ENCODE measurements at regions not wholly inside any gene's neighbourhood (a gene's known extent, or its start where the extent isn't known, plus 50 kb on each side); places are given as distances from the start of the nearest gene placed in this dataset.

DNA sequence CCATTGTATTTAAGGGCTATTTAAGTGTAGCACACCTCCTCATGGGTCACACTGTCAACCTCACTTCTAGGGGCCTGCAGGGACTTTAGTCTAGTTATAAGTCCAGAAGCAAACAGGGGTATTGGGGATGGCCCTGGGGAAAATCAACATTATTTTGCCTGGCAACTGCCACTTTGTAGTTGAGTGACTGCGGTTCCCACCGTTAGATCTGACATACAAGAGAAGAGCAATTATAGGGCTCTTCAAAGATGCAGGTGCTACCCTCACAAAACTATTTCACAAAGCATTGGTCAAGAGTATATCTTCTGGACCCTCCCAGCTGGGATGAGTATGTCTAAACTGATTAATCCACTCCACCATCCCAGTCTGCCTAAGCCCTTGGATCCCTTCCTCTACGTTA, 133.0 kb upstream of the PCBD1 start:
- no peak for ATAC-seq
- no peaks in the 10 kb centered on the region for H3K27me3 ChIP-seq (ENCODE audit: control insufficient read depth, insufficient read depth, low read length)
- peaks cover 3% of the 10 kb centered on the region for H3K9me3 ChIP-seq (ENCODE audit: control insufficient read depth, insufficient read depth, low read length)
- peaks cover 6 to 14% of the 10 kb centered on the region in 2 donors for H3K27me3 Mint-ChIP-seq (ENCODE audit: low read depth in 2 of 2)
- H3K36me3 Mint-ChIP-seq, result no peaks in the 10 kb centered on the region
- intact Hi-C loops (cut with micrococcal nuclease), result no loop called here
- no peak overlapping the region for H3K27ac Mint-ChIP-seq
- no peak overlapping the region for H3K27ac ChIP-seq (ENCODE audit: low read length)
- H3K4me1 Mint-ChIP-seq, result no peaks in the 10 kb centered on the region
- H3K36me3 ChIP-seq (ENCODE audit: control insufficient read depth, insufficient read depth, low read length), result no peaks in the 10 kb centered on the region
- no peaks in the 10 kb centered on the region for H3K4me1 ChIP-seq (ENCODE audit: control insufficient read depth, insufficient read depth, low read length)
- no peak overlapping the region for H3K4me3 ChIP-seq (ENCODE audit: low read length)
- TF ChIP-seq, protein P1, sequence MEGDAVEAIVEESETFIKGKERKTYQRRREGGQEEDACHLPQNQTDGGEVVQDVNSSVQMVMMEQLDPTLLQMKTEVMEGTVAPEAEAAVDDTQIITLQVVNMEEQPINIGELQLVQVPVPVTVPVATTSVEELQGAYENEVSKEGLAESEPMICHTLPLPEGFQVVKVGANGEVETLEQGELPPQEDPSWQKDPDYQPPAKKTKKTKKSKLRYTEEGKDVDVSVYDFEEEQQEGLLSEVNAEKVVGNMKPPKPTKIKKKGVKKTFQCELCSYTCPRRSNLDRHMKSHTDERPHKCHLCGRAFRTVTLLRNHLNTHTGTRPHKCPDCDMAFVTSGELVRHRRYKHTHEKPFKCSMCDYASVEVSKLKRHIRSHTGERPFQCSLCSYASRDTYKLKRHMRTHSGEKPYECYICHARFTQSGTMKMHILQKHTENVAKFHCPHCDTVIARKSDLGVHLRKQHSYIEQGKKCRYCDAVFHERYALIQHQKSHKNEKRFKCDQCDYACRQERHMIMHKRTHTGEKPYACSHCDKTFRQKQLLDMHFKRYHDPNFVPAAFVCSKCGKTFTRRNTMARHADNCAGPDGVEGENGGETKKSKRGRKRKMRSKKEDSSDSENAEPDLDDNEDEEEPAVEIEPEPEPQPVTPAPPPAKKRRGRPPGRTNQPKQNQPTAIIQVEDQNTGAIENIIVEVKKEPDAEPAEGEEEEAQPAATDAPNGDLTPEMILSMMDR (IDR thresholded peaks at IDR 0.05), result no peak
- 92% methylated on average over 3 of the region's 3 CpGs for WGBS (ENCODE audit: insufficient coverage)
- no peak overlapping the region for H3K4me3 Mint-ChIP-seq
- DNase-seq, result no peak
- peaks cover 0 to 2% of the 10 kb centered on the region in 2 donors for H3K9me3 Mint-ChIP-seq

DNA sequence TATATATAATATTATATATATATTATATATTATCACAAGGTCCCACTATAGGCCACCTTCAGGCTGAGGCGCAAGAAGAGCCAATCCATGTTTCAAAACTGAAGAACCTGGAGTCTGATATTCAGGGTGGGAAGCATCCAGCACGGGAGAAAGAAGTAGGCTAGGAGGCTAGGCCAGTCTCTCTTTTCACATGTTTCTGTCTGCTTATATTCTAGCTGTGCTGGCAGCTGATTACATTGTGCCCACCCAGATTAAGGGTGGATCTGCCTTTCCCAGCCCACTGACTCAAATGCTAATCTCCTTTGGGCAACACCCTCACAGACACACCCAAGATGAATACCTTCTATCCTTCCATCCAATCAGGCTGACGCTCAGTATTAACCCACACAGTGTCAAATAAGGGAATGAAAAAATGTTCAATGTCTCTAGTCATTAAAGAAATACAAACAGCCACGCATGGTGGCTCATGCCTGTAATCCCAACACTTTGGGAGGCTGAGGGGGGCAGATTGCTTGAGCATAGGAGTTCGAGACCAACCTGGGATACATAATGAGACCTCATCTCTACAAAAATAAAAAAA, 135.4 kb upstream of the PCBD1 start:
- H3K27me3 Mint-ChIP-seq (ENCODE audit: low read depth in 2 of 2), result peaks cover 10 to 21% of the 10 kb centered on the region in 2 donors
- H3K36me3 ChIP-seq (ENCODE audit: control insufficient read depth, insufficient read depth, low read length), result no peaks in the 10 kb centered on the region
- TF ChIP-seq, protein P1 (IDR thresholded peaks at IDR 0.05), result no peak
- peaks cover 0 to 2% of the 10 kb centered on the region in 2 donors for H3K9me3 Mint-ChIP-seq
- no peak overlapping the region for H3K27ac ChIP-seq (ENCODE audit: low read length)
- DNase-seq (no peak), ATAC-seq (no peak)
- no peak overlapping the region for H3K4me3 ChIP-seq (ENCODE audit: low read length)
- no peak overlapping the region for H3K27ac Mint-ChIP-seq
- peaks cover 3% of the 10 kb centered on the region for H3K9me3 ChIP-seq (ENCODE audit: control insufficient read depth, insufficient read depth, low read length)
- H3K4me1 ChIP-seq (ENCODE audit: control insufficient read depth, insufficient read depth, low read length), result no peaks in the 10 kb centered on the region
- no peaks in the 10 kb centered on the region for H3K27me3 ChIP-seq (ENCODE audit: control insufficient read depth, insufficient read depth, low read length)
- no peaks in the 10 kb centered on the region for H3K4me1 Mint-ChIP-seq
- H3K4me3 Mint-ChIP-seq, result no peak overlapping the region
- H3K36me3 Mint-ChIP-seq, result no peaks in the 10 kb centered on the region
- 88% methylated on average over 5 of the region's 5 CpGs for WGBS (ENCODE audit: insufficient coverage)
- intact Hi-C loops (cut with micrococcal nuclease), result no loop called here

DNA sequence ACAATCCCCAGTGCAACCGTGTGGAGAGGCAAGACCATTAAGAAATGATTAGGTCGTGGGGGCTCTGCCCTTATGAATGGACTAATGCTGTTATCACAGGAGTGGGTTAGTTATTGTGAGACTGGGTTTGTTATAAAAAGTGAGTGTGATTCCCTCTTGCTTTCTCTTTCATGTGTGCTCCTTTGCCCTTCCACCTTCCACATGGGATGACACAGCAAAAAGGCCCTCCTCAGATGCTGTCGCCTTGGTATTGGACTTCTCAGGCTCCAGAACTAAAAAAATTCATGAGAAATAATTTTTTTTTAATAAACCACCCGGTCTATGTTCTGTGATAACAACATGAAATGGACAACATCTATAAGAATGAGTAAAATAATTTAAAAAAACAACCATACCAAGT, 136.1 kb upstream of the PCBD1 start:
- ATAC-seq (no peak), DNase-seq (no peak)
- Mint-ChIP-seq H3K4me1 (no peaks in the 10 kb centered on the region), H3K27me3 (ENCODE audit: low read depth in 2 of 2) (peaks cover 8 to 21% of the 10 kb centered on the region in 2 donors), H3K9me3 (peaks cover 0 to 2% of the 10 kb centered on the region in 2 donors), H3K4me3 (no peak overlapping the region), H3K27ac (no peak overlapping the region), H3K36me3 (no peaks in the 10 kb centered on the region)
- Histone ChIP-seq H3K9me3 (ENCODE audit: control insufficient read depth, insufficient read depth, low read length) (peaks cover 3% of the 10 kb centered on the region), H3K4me3 (ENCODE audit: low read length) (no peak overlapping the region), H3K4me1 (ENCODE audit: control insufficient read depth, insufficient read depth, low read length) (no peaks in the 10 kb centered on the region), H3K27ac (ENCODE audit: low read length) (no peak overlapping the region), H3K27me3 (ENCODE audit: control insufficient read depth, insufficient read depth, low read length) (no peaks in the 10 kb centered on the region), H3K36me3 (ENCODE audit: control insufficient read depth, insufficient read depth, low read length) (no peaks in the 10 kb centered on the region)
- TF ChIP-seq, protein P1 (IDR thresholded peaks at IDR 0.05), result no peak
- intact Hi-C loops (cut with micrococcal nuclease), result no loop called here
- WGBS (ENCODE audit: insufficient coverage), result 70% methylated on average over 2 of the region's 4 CpGs

DNA sequence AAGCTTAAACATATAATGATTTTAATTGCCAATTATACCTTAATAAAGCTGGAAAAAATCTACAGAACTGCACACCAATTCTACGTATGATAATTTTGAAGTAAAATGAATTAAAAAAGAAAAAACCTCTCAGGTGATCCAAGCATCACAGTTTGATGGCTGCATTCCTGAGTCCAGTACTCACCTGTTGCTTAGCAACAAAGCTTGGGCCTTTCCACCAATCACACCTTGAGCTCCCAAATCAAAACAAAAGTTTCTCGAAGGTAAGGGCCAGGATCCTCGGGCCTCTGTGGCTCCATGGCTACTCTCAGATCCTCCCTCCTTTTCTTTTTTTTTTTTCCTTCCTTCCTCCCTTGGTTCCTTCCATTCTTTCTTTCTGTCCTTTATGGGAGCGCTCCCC, 137.2 kb upstream of the PCBD1 start:
- Histone ChIP-seq H3K4me3 (ENCODE audit: low read length) (no peak overlapping the region), H3K27ac (ENCODE audit: low read length) (no peak overlapping the region), H3K9me3 (ENCODE audit: control insufficient read depth, insufficient read depth, low read length) (peaks cover 3% of the 10 kb centered on the region), H3K27me3 (ENCODE audit: control insufficient read depth, insufficient read depth, low read length) (no peaks in the 10 kb centered on the region), H3K36me3 (ENCODE audit: control insufficient read depth, insufficient read depth, low read length) (no peaks in the 10 kb centered on the region), H3K4me1 (ENCODE audit: control insufficient read depth, insufficient read depth, low read length) (no peaks in the 10 kb centered on the region)
- TF ChIP-seq, protein P1 (IDR thresholded peaks at IDR 0.05), result no peak
- Mint-ChIP-seq H3K9me3 (peaks cover 0 to 2% of the 10 kb centered on the region in 2 donors), H3K4me3 (no peak overlapping the region), H3K27me3 (ENCODE audit: low read depth in 2 of 2) (peaks cover 8 to 21% of the 10 kb centered on the region in 2 donors), H3K4me1 (no peaks in the 10 kb centered on the region), H3K36me3 (no peaks in the 10 kb centered on the region), H3K27ac (no peak overlapping the region)
- WGBS (ENCODE audit: insufficient coverage), result 79% methylated on average over 3 of the region's 4 CpGs
- DNase-seq (no peak), ATAC-seq (no peak)
- intact Hi-C loops (cut with micrococcal nuclease), result no loop called here
